GM23338 (cell line): ENCODE measurements at regions not wholly inside any gene's neighbourhood (a gene's known extent, or its start where the extent isn't known, plus 50 kb on each side); places are given as distances from the start of the nearest gene placed in this dataset.

Experiments used
- ATAC-seq: fragments of 200-7000 bp; cut with Tn5 transposase; 3 replicates; pipeline ENCODE4 v1.9.1; 2020
- DNase-seq: peaks from one replicate; pipeline ENCODE4 v3.0.0-alpha.2; 2015; ENCODE audit warnings: low spot score
- H2AFZ ChIP-seq: fragments of 200-600 bp; sonication (generic); 2 replicates; pipeline ENCODE4 v1.8.0; 2016; ENCODE audit warnings: antibody characterized with exemption, mild to moderate bottlenecking, moderate library complexity
- H3F3A ChIP-seq: fragments of 200-600 bp; sonication (generic); replicated peaks from 2 replicates; pipeline ENCODE4 v1.8.0; 2017; ENCODE audit warnings: antibody characterized with exemption, mixed run types, low read depth
- H3K27ac ChIP-seq: fragments of 200-600 bp; sonication (generic); 2 replicates; pipeline ENCODE4 v1.6.1; 2016; ENCODE audit warnings: low read depth
- H3K27me3 ChIP-seq: fragments of 200-600 bp; sonication (generic); 2 replicates; pipeline ENCODE4 v1.8.0; 2016; ENCODE audit warnings: mild to moderate bottlenecking, mixed run types, moderate library complexity; ENCODE audit not compliant: insufficient read depth
- H3K36me3 ChIP-seq: fragments of 200-600 bp; sonication (generic); 2 replicates; pipeline ENCODE4 v1.8.0; 2016; ENCODE audit warnings: mild to moderate bottlenecking; ENCODE audit not compliant: insufficient read depth
- H3K4me1 ChIP-seq: fragments of 200-600 bp; sonication (generic); 2 replicates; pipeline ENCODE4 v1.8.0; 2016; ENCODE audit warnings: mild to moderate bottlenecking, moderate library complexity; ENCODE audit not compliant: insufficient read depth
- H3K4me2 ChIP-seq: fragments of 200-600 bp; sonication (generic); 2 replicates; pipeline ENCODE4 v1.7.1; 2017; ENCODE audit warnings: mixed run types
- H3K4me3 ChIP-seq: fragments of 200-600 bp; sonication (generic); 2 replicates; pipeline ENCODE4 v1.6.1; 2016; ENCODE audit warnings: mixed run types
- H3K79me2 ChIP-seq: fragments of 200-600 bp; sonication (generic); replicated peaks from 2 replicates; pipeline ENCODE4 v1.8.0; 2017; ENCODE audit warnings: mild to moderate bottlenecking; ENCODE audit not compliant: insufficient read depth
- H3K9me2 ChIP-seq: fragments of 200-600 bp; sonication (generic); 2 replicates; pipeline ENCODE4 v1.8.0; 2017; ENCODE audit not compliant: insufficient read depth
- H4K20me1 ChIP-seq: fragments of 200-600 bp; sonication (generic); replicated peaks from 2 replicates; pipeline ENCODE4 v1.8.0; 2017; ENCODE audit warnings: mild to moderate bottlenecking; ENCODE audit not compliant: insufficient read depth
- H3K27ac Mint-ChIP-seq: 2 replicates; pipeline ENCODE4 v1.8.0; 2020; ENCODE audit warnings: inconsistent platforms, mild to moderate bottlenecking, moderate library complexity, mixed read lengths
- H3K27me3 Mint-ChIP-seq: 3 replicates; pipeline ENCODE4 v1.8.0; 2022; ENCODE audit warnings: low read depth, mild to moderate bottlenecking, moderate library complexity, mixed read lengths, inconsistent platforms; ENCODE audit not compliant: insufficient read depth, poor library complexity
- H3K36me3 Mint-ChIP-seq: 3 replicates; pipeline ENCODE4 v1.8.0; 2021; ENCODE audit warnings: low read depth, mild to moderate bottlenecking, inconsistent platforms, moderate library complexity, mixed read lengths
- H3K4me1 Mint-ChIP-seq: 3 replicates; pipeline ENCODE4 v1.8.0; 2020; ENCODE audit warnings: mild to moderate bottlenecking, inconsistent platforms, mixed read lengths
- H3K4me3 Mint-ChIP-seq: 3 replicates; pipeline ENCODE4 v1.8.0; 2021; ENCODE audit warnings: moderate library complexity, mild to moderate bottlenecking, inconsistent platforms, mixed read lengths
- H3K9me3 Mint-ChIP-seq: 3 replicates; pipeline ENCODE4 v1.8.0; 2020; ENCODE audit warnings: moderate library complexity, mild to moderate bottlenecking, inconsistent platforms, mixed read lengths
- CREB1 ChIP-seq: fragments of 250-450 bp; sonication (Bioruptor Pico); IDR thresholded peaks from 2 replicates; pipeline ENCODE4 v1.5.0; 2020; ENCODE audit warnings: low read depth, mild to moderate bottlenecking, moderate library complexity
- CTCF ChIP-seq, 2 experiments: fragments of 200-600 bp in 1 of 2; sonication (generic) in 1 of 2; conservative IDR thresholded peaks; 2 replicates each; pipeline versions ENCODE4 v1.5.1 to v1.6.1; 2016 to 2017; ENCODE audit warnings: antibody characterized with exemption in 2 of 2, low read depth in 2 of 2, mild to moderate bottlenecking in 2 of 2, moderate library complexity in 1 of 2
- ETS1 ChIP-seq: IDR thresholded peaks from 2 replicates; pipeline ENCODE4 v1.6.1; 2016; ENCODE audit warnings: antibody characterized with exemption
- EZH2phosphoT487 ChIP-seq: fragments of 200-600 bp; sonication (generic); IDR thresholded peaks from one replicate; pipeline ENCODE4 v1.8.1; 2018; ENCODE audit warnings: antibody characterized with exemption; ENCODE audit not compliant: unreplicated experiment
- NANOG ChIP-seq: IDR thresholded peaks from 2 replicates; pipeline ENCODE4 v1.6.1; 2016; ENCODE audit warnings: antibody characterized with exemption, borderline replicate concordance
- REST ChIP-seq: IDR thresholded peaks from one replicate; pipeline ENCODE4 v1.6.1; 2018; ENCODE audit warnings: antibody characterized with exemption; ENCODE audit not compliant: unreplicated experiment
- ZNF114 ChIP-seq: fragments of 250-450 bp; sonication (Bioruptor Pico); IDR thresholded peaks from 2 replicates; pipeline ENCODE4 v1.5.0; 2020; ENCODE audit warnings: mild to moderate bottlenecking, moderate library complexity
- ZNF331 ChIP-seq: fragments of 250-450 bp; sonication (Bioruptor Pico); IDR thresholded peaks from 2 replicates; pipeline ENCODE4 v1.5.0; 2020; ENCODE audit warnings: low read depth, mild to moderate bottlenecking, moderate library complexity
- ZNF462 ChIP-seq: fragments of 250-450 bp; sonication (Bioruptor Pico); IDR thresholded peaks from 2 replicates; pipeline ENCODE4 v1.5.0; 2020; ENCODE audit warnings: mild to moderate bottlenecking, moderate library complexity

GRCh38 chr11:80849253-80849652 is 1408.4 kb upstream of the TENM4 start:
- Mint-ChIP-seq H3K36me3 (no peaks in the 10 kb centered on the region), H3K9me3 (no peaks in the 10 kb centered on the region), H3K27me3 (no peaks in the 10 kb centered on the region), H3K4me1 (peaks cover 2% of the 10 kb centered on the region; the same call in 1 of the 3 replicates), H3K27ac (no peak overlapping the region; the same call in 1 of the 2 replicates), H3K4me3 (no peak overlapping the region)
- no peaks in the 10 kb centered on the region for H3K27me3 ChIP-seq
- no peaks in the 10 kb centered on the region for H3K79me2 ChIP-seq
- no peaks in the 10 kb centered on the region for H3K36me3 ChIP-seq
- ATAC-seq (no peak), DNase-seq (no peak)
- no peak overlapping the region for H3K4me3 ChIP-seq
- no peak overlapping the region for H3K4me2 ChIP-seq
- no peaks in the 10 kb centered on the region for H3K4me1 ChIP-seq
- no peaks in the 10 kb centered on the region; the same call in 1 of the 2 replicates for H3K9me2 ChIP-seq
- no peak overlapping the region for H2AFZ ChIP-seq
- no peaks in the 10 kb centered on the region for H4K20me1 ChIP-seq
- no peaks in the 10 kb centered on the region for H3F3A ChIP-seq
- H3K27ac ChIP-seq, result no peak overlapping the region
- TF ChIP-seq ZNF114 (CRISPR knock-in tag) (no peak), CTCF (conservative IDR thresholded peaks at IDR 0.05; ENCODE audit: low read depth in 2 of 2) (no peak), EZH2phosphoT487 (no peak), ZNF462 (CRISPR knock-in tag) (no peak), ETS1 (no peak), REST (no peak), NANOG (no peak), ZNF331 (CRISPR knock-in tag) (no peak), CREB1 (CRISPR knock-in tag) (no peak)
